Trophoblast cell (in vitro differentiated cells and primary cell): ENCODE measurements at regions not wholly inside any gene's neighbourhood (a gene's known extent, or its start where the extent isn't known, plus 50 kb on each side); places are given as distances from the start of the nearest gene placed in this dataset.

Experiments
- DNase-seq, 2 donors: peaks; one replicate each; pipeline ENCODE4 v3.0.0-alpha.2; 2016
- H2AFZ ChIP-seq: 2 replicates; pipeline ENCODE4 v1.6.1; 2013; ENCODE audit warnings: low read length, moderate library complexity, mild to moderate bottlenecking; ENCODE audit not compliant: insufficient read depth, poor library complexity
- H2AK5ac ChIP-seq: 2 replicates; pipeline ENCODE4 v1.6.1; 2013; ENCODE audit warnings: mild to moderate bottlenecking, low read length
- H2BK120ac ChIP-seq: 2 replicates; pipeline ENCODE4 v1.6.1; 2013; ENCODE audit warnings: low read length, mild to moderate bottlenecking, moderate library complexity; ENCODE audit not compliant: insufficient read depth, poor library complexity
- H2BK12ac ChIP-seq: 2 replicates; pipeline ENCODE4 v1.6.1; 2013; ENCODE audit warnings: mild to moderate bottlenecking, low read length, moderate library complexity
- H2BK5ac ChIP-seq: 2 replicates; pipeline ENCODE4 v1.6.1; 2013; ENCODE audit warnings: low read length, low read depth, moderate library complexity, mild to moderate bottlenecking; ENCODE audit not compliant: poor library complexity
- H3K14ac ChIP-seq: 2 replicates; pipeline ENCODE4 v1.6.1; 2013; ENCODE audit warnings: mild to moderate bottlenecking, low read length
- H3K18ac ChIP-seq: 2 replicates; pipeline ENCODE4 v1.6.1; 2013; ENCODE audit warnings: mild to moderate bottlenecking, low read length
- H3K23ac ChIP-seq: 2 replicates; pipeline ENCODE4 v1.6.1; 2013; ENCODE audit warnings: low read length
- H3K27ac ChIP-seq: 2 replicates; pipeline ENCODE4 v1.5.1; 2013; ENCODE audit warnings: low read depth, mild to moderate bottlenecking, inconsistent platforms, low read length, moderate library complexity
- H3K27me3 ChIP-seq: 2 replicates; pipeline ENCODE4 v1.6.1; 2013; ENCODE audit warnings: inconsistent platforms, mild to moderate bottlenecking, low read length, moderate library complexity; ENCODE audit not compliant: insufficient read depth
- H3K36me3 ChIP-seq, 2 experiments: 1 replicate in 1 of 2; 2 replicates in 1 of 2; pipeline ENCODE4 v1.6.1; 2013; ENCODE audit warnings: low read length in 2 of 2, mild to moderate bottlenecking in 2 of 2, moderate library complexity in 1 of 2; ENCODE audit not compliant: insufficient read depth in 2 of 2, control insufficient read depth in 1 of 2
- H3K4ac ChIP-seq: 2 replicates; pipeline ENCODE4 v1.6.1; 2013; ENCODE audit warnings: low read depth, mild to moderate bottlenecking, low read length, moderate library complexity
- H3K4me1 ChIP-seq, 2 experiments: 1 replicate in 1 of 2; 2 replicates in 1 of 2; pipeline ENCODE4 v1.6.1; 2013; ENCODE audit warnings: low read length in 2 of 2, mild to moderate bottlenecking in 2 of 2, moderate library complexity in 1 of 2; ENCODE audit not compliant: insufficient read depth in 2 of 2, control insufficient read depth in 1 of 2
- H3K4me2 ChIP-seq: 2 replicates; pipeline ENCODE4 v1.6.1; 2013; ENCODE audit warnings: inconsistent platforms, mild to moderate bottlenecking, low read length, moderate library complexity
- H3K4me3 ChIP-seq: 2 replicates; pipeline ENCODE4 v1.5.1; 2013; ENCODE audit warnings: mild to moderate bottlenecking, low read depth, low read length, inconsistent platforms
- H3K79me1 ChIP-seq: one replicate; pipeline ENCODE4 v1.6.1; 2013; ENCODE audit warnings: low read length
- H3K79me2 ChIP-seq: 2 replicates; pipeline ENCODE4 v1.6.1; 2013; ENCODE audit warnings: low read length, mild to moderate bottlenecking; ENCODE audit not compliant: control insufficient read depth, insufficient read depth, poor library complexity
- H3K9ac ChIP-seq: 2 replicates; pipeline ENCODE4 v1.6.1; 2013; ENCODE audit warnings: mild to moderate bottlenecking, low read length
- H3K9me3 ChIP-seq: 2 replicates; pipeline ENCODE4 v1.6.1; 2013; ENCODE audit warnings: low read depth, mild to moderate bottlenecking, control low read depth, inconsistent platforms, low read length; ENCODE audit not compliant: insufficient read depth
- H4K12ac ChIP-seq: 2 replicates; pipeline ENCODE4 v1.6.1; 2013; ENCODE audit warnings: low read depth, mild to moderate bottlenecking, low read length, moderate library complexity
- H4K8ac ChIP-seq: 2 replicates; pipeline ENCODE4 v1.6.1; 2013; ENCODE audit warnings: low read depth, mild to moderate bottlenecking, low read length, moderate library complexity
- H4K91ac ChIP-seq: one replicate; pipeline ENCODE4 v1.6.1; 2013; ENCODE audit warnings: low read depth, mild to moderate bottlenecking, low read length, moderate library complexity
- WGBS: extraction: QIAGEN DNeasy Blood & Tissue Kit; methylation state at CpG from one replicate; pipeline ENCODE4 v1.1.7; 2013; ENCODE audit warnings: missing lambda C conversion rate; ENCODE audit not compliant: insufficient read length, insufficient coverage; ENCODE audit errors: extremely low coverage; 5-methylcytosine and 5-hydroxymethylcytosine counted together

- H3K9me3 ChIP-seq: no peaks in the 10 kb centered on the region
- H3K27me3 ChIP-seq: no peaks in the 10 kb centered on the region
- no peak overlapping the region for H3K23ac ChIP-seq
- H3K9ac ChIP-seq: no peak overlapping the region
- no peak overlapping the region for H4K91ac ChIP-seq
- no peak overlapping the region for H4K8ac ChIP-seq
- no peak overlapping the region for H3K18ac ChIP-seq
- no peak overlapping the region for H2BK120ac ChIP-seq
- no peak overlapping the region for H3K4me3 ChIP-seq
- no peak overlapping the region for H2AK5ac ChIP-seq
- no peak overlapping the region for H2AFZ ChIP-seq
- no peaks in the 10 kb centered on the region for H3K79me1 ChIP-seq
- no peak overlapping the region for H3K4me2 ChIP-seq
- no peak overlapping the region for H4K12ac ChIP-seq
- no peaks in the 10 kb centered on the region for H3K4me1 ChIP-seq
- WGBS: no CpG with 5 or more reads among the region's 5 CpGs
- no peak overlapping the region for H3K27ac ChIP-seq
- no peak overlapping the region for H3K4ac ChIP-seq
- no peak overlapping the region for H2BK5ac ChIP-seq
- H3K79me2 ChIP-seq: no peaks in the 10 kb centered on the region
- H3K36me3 ChIP-seq: no peaks in the 10 kb centered on the region
- H2BK12ac ChIP-seq: no peak overlapping the region
- no peak for DNase-seq
- no peak overlapping the region for H3K14ac ChIP-seq
Measured at GRCh38 chr6:15147827-15148226, 98.0 kb upstream of the JARID2 start.

DNA sequence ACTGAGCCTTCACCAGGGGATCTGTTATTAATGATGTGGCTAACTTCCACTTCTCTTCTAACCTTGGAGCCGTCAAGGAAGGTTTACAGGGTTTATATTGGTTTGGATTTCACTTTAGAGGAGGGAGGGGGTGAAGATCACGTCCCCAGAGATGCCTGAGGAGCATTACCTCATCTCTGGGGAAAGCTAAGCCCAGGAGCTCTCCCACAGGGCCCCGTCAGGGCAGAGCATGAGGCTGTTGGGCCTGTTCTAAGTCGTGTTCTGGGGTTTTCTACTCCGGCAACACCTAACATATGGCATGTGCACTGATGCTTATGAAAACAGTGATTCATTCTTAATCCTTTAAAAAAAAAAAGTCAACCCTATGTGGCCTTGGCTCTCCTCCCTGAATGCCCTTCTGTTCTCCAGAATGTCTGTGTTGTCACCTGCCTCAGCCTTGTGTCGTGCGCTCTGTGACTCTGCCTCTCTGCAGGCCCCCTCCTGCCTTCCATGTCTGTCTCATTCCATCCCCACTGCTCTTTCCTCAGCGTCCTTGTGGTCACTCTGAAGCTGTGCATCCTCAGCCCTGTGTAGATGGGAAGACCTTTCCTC is 97.4 kb upstream of the JARID2 start:
- DNase-seq: no peak
- Histone ChIP-seq H3K79me2 (no peaks in the 10 kb centered on the region), H3K9ac (no peak overlapping the region), H3K14ac (no peak overlapping the region), H3K79me1 (no peaks in the 10 kb centered on the region), H4K12ac (no peak overlapping the region), H3K9me3 (no peaks in the 10 kb centered on the region), H3K27me3 (no peaks in the 10 kb centered on the region), H3K36me3 (no peaks in the 10 kb centered on the region), H3K23ac (no peak overlapping the region), H3K4me3 (no peak overlapping the region), H3K4ac (no peak overlapping the region), H2AFZ (no peak overlapping the region), H3K18ac (no peak overlapping the region), H2BK120ac (no peak overlapping the region), H3K27ac (no peak overlapping the region), H3K4me1 (no peaks in the 10 kb centered on the region), H2BK12ac (no peak overlapping the region), H4K8ac (no peak overlapping the region), H3K4me2 (no peak overlapping the region), H2AK5ac (no peak overlapping the region), H4K91ac (no peak overlapping the region), H2BK5ac (no peak overlapping the region)
- whole genome bisulfite sequencing: no CpG with 5 or more reads among the region's 8 CpGs

DNA sequence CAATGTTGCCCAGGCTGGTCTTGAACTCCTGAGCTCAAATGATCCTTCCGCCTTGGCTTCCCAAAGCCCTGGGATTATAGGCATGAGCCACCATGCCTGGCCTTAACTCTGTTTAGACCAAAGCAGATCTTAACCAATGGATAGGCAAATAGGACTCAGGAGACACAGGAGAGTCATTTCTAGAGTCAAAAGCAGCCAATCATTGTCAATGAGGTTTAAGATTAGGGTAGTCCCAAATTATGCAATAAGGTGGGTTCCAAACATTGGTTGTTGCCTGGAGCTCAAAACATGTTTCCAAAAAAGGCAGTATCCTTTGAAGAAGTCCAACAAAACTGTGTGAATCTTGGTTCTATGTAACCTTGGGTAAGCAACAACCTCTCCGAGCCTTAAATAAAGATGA is 95.7 kb upstream of the JARID2 start:
- Histone ChIP-seq H4K91ac (no peak overlapping the region), H3K4me3 (no peak overlapping the region), H3K27ac (no peak overlapping the region), H3K79me2 (no peaks in the 10 kb centered on the region), H3K9me3 (no peaks in the 10 kb centered on the region), H3K14ac (no peak overlapping the region), H4K8ac (no peak overlapping the region), H2BK120ac (no peak overlapping the region), H3K79me1 (no peaks in the 10 kb centered on the region), H2AFZ (no peak overlapping the region), H3K18ac (no peak overlapping the region), H3K27me3 (no peaks in the 10 kb centered on the region), H3K23ac (no peak overlapping the region), H3K4me2 (no peak overlapping the region), H2AK5ac (no peak overlapping the region), H2BK5ac (no peak overlapping the region), H4K12ac (no peak overlapping the region), H3K9ac (no peak overlapping the region), H3K4ac (no peak overlapping the region), H2BK12ac (no peak overlapping the region), H3K4me1 (no peaks in the 10 kb centered on the region), H3K36me3 (no peaks in the 10 kb centered on the region)
- no peak for DNase-seq
- no CpG with 5 or more reads among the region's 2 CpGs for WGBS

- H2AFZ ChIP-seq: no peak overlapping the region
- no peak overlapping the region for H3K18ac ChIP-seq
- H3K14ac ChIP-seq: no peak overlapping the region
- H3K27me3 ChIP-seq: no peaks in the 10 kb centered on the region
- no CpG with 5 or more reads among the region's 2 CpGs for WGBS
- H3K4me3 ChIP-seq: no peak overlapping the region
- no peak overlapping the region for H2BK5ac ChIP-seq
- no peak overlapping the region for H4K91ac ChIP-seq
- H3K79me1 ChIP-seq: no peaks in the 10 kb centered on the region
- no peak overlapping the region for H2BK120ac ChIP-seq
- H4K12ac ChIP-seq: no peak overlapping the region
- H3K79me2 ChIP-seq: no peaks in the 10 kb centered on the region
- H4K8ac ChIP-seq: no peak overlapping the region
- no peak overlapping the region for H2AK5ac ChIP-seq
- no peak overlapping the region for H3K27ac ChIP-seq
- no peak overlapping the region for H3K4me2 ChIP-seq
- no peak for DNase-seq
- no peak overlapping the region for H2BK12ac ChIP-seq
- H3K9ac ChIP-seq: no peak overlapping the region
- no peaks in the 10 kb centered on the region for H3K4me1 ChIP-seq
- no peak overlapping the region for H3K23ac ChIP-seq
- H3K9me3 ChIP-seq: no peaks in the 10 kb centered on the region
- no peak overlapping the region for H3K4ac ChIP-seq
- no peaks in the 10 kb centered on the region for H3K36me3 ChIP-seq
Measured at GRCh38 chr6:15152700-15153099, 93.2 kb upstream of the JARID2 start.
